ENCODE measurements at regions not wholly inside any gene's neighbourhood (a gene's known extent, or its start where the extent isn't known, plus 50 kb on each side); places are given as distances from the start of the nearest gene placed in this dataset.

- Mint-ChIP-seq H3K36me3 (no peaks in the 10 kb centered on the region), H3K4me1 (ENCODE audit: low read depth) (no peaks in the 10 kb centered on the region), H3K27ac (no peak overlapping the region), H3K4me3 (no peak overlapping the region), H3K9me3 (no peaks in the 10 kb centered on the region), H3K27me3 (no peaks in the 10 kb centered on the region)
- DNase-seq, result no peak
- ChIA-PET CTCF (no interaction called here), POLR2A (no interaction called here)
- intact Hi-C loops (cut with micrococcal nuclease), result no loop called here
Measured at GRCh38 chr6:54619102-54619501, 227.5 kb upstream of the FAM83B start.

- H3K27me3 Mint-ChIP-seq, result no peaks in the 10 kb centered on the region
- no peak for DNase-seq
- no peaks in the 10 kb centered on the region for H3K9me3 Mint-ChIP-seq
- CTCF ChIA-PET, result no interaction called here
- H3K4me3 Mint-ChIP-seq, result no peak overlapping the region
- POLR2A ChIA-PET, result no interaction called here
- intact Hi-C loops (cut with micrococcal nuclease), result no loop called here
- H3K36me3 Mint-ChIP-seq, result no peaks in the 10 kb centered on the region
- H3K27ac Mint-ChIP-seq, result no peak overlapping the region
- H3K4me1 Mint-ChIP-seq (ENCODE audit: low read depth), result no peaks in the 10 kb centered on the region
Measured at GRCh38 chr6:54621285-54621684, 225.3 kb upstream of the FAM83B start.

- ChIA-PET CTCF (no interaction called here), POLR2A (no interaction called here)
- Mint-ChIP-seq H3K27ac (no peak overlapping the region), H3K27me3 (no peaks in the 10 kb centered on the region), H3K36me3 (no peaks in the 10 kb centered on the region), H3K4me1 (ENCODE audit: low read depth) (no peaks in the 10 kb centered on the region), H3K9me3 (no peaks in the 10 kb centered on the region), H3K4me3 (no peak overlapping the region)
- intact Hi-C loops (cut with micrococcal nuclease), result no loop called here
- DNase-seq, result no peak
Measured at GRCh38 chr6:54624216-54624615, 222.4 kb upstream of the FAM83B start.

GRCh38 chr6:54624779-54625178, 221.8 kb upstream of the FAM83B start:
- Mint-ChIP-seq H3K9me3 (no peaks in the 10 kb centered on the region), H3K4me1 (ENCODE audit: low read depth) (no peaks in the 10 kb centered on the region), H3K27ac (no peak overlapping the region), H3K36me3 (no peaks in the 10 kb centered on the region), H3K4me3 (no peak overlapping the region), H3K27me3 (no peaks in the 10 kb centered on the region)
- DNase-seq, result no peak
- intact Hi-C loops (cut with micrococcal nuclease), result no loop called here
- CTCF ChIA-PET, result no interaction called here
- POLR2A ChIA-PET, result no interaction called here

GRCh38 chr6:54629131-54629530, 217.4 kb upstream of the FAM83B start:
- no peaks in the 10 kb centered on the region for H3K9me3 Mint-ChIP-seq
- intact Hi-C loops (cut with micrococcal nuclease), result no loop called here
- no peaks in the 10 kb centered on the region for H3K4me1 Mint-ChIP-seq (ENCODE audit: low read depth)
- ChIA-PET POLR2A (no interaction called here), CTCF (no interaction called here)
- DNase-seq, result no peak
- H3K4me3 Mint-ChIP-seq, result no peak overlapping the region
- H3K27me3 Mint-ChIP-seq, result no peaks in the 10 kb centered on the region
- H3K27ac Mint-ChIP-seq, result no peak overlapping the region
- H3K36me3 Mint-ChIP-seq, result no peaks in the 10 kb centered on the region

GRCh38 chr6:54632984-54633565, 213.5 kb upstream of the FAM83B start:
- H3K9me3 Mint-ChIP-seq, result no peaks in the 10 kb centered on the region
- no peaks in the 10 kb centered on the region for H3K27me3 Mint-ChIP-seq
- CTCF ChIA-PET, result no interaction called here
- H3K36me3 Mint-ChIP-seq, result no peaks in the 10 kb centered on the region
- no peak overlapping the region for H3K4me3 Mint-ChIP-seq
- no peak for DNase-seq
- intact Hi-C loops (cut with micrococcal nuclease), result no loop called here
- H3K4me1 Mint-ChIP-seq (ENCODE audit: low read depth), result no peaks in the 10 kb centered on the region
- no peak overlapping the region for H3K27ac Mint-ChIP-seq
- POLR2A ChIA-PET, result no interaction called here

- POLR2A ChIA-PET, result no interaction called here
- CTCF ChIA-PET, result no interaction called here
- H3K4me3 Mint-ChIP-seq, result no peak overlapping the region
- H3K9me3 Mint-ChIP-seq, result no peaks in the 10 kb centered on the region
- H3K27ac Mint-ChIP-seq, result no peak overlapping the region
- no peaks in the 10 kb centered on the region for H3K4me1 Mint-ChIP-seq (ENCODE audit: low read depth)
- intact Hi-C loops (cut with micrococcal nuclease), result no loop called here
- no peak for DNase-seq
- no peaks in the 10 kb centered on the region for H3K27me3 Mint-ChIP-seq
- no peaks in the 10 kb centered on the region for H3K36me3 Mint-ChIP-seq
Measured at GRCh38 chr6:54633601-54634000, 213.0 kb upstream of the FAM83B start.

- no peaks in the 10 kb centered on the region for H3K27me3 Mint-ChIP-seq
- H3K27ac Mint-ChIP-seq, result no peak overlapping the region
- ChIA-PET POLR2A (no interaction called here), CTCF (no interaction called here)
- intact Hi-C loops (cut with micrococcal nuclease), result no loop called here
- H3K36me3 Mint-ChIP-seq, result no peaks in the 10 kb centered on the region
- H3K4me1 Mint-ChIP-seq (ENCODE audit: low read depth), result no peaks in the 10 kb centered on the region
- DNase-seq, result no peak
- no peaks in the 10 kb centered on the region for H3K9me3 Mint-ChIP-seq
- H3K4me3 Mint-ChIP-seq, result no peak overlapping the region
Measured at GRCh38 chr6:54640911-54641310, 205.7 kb upstream of the FAM83B start.

GRCh38 chr6:54646069-54646950, 200.3 kb upstream of the FAM83B start:
- H3K4me3 Mint-ChIP-seq, result no peak overlapping the region
- intact Hi-C loops (cut with micrococcal nuclease), result no loop called here
- CTCF ChIA-PET, result interaction anchor here (0.6 kb wide), 1 partner anchor 22 kb away, joined by 3 read pairs; no protein-coding TSS in a partner anchor
- no peak for DNase-seq
- no peaks in the 10 kb centered on the region for H3K9me3 Mint-ChIP-seq
- H3K36me3 Mint-ChIP-seq, result no peaks in the 10 kb centered on the region
- H3K27ac Mint-ChIP-seq, result no peak overlapping the region
- no peaks in the 10 kb centered on the region for H3K4me1 Mint-ChIP-seq (ENCODE audit: low read depth)
- no peaks in the 10 kb centered on the region for H3K27me3 Mint-ChIP-seq
- POLR2A ChIA-PET, result no interaction called here

GRCh38 chr6:54646951-54647664, 199.5 kb upstream of the FAM83B start:
- Mint-ChIP-seq H3K27me3 (no peaks in the 10 kb centered on the region), H3K9me3 (no peaks in the 10 kb centered on the region), H3K27ac (no peak overlapping the region), H3K4me3 (no peak overlapping the region), H3K36me3 (no peaks in the 10 kb centered on the region), H3K4me1 (ENCODE audit: low read depth) (no peaks in the 10 kb centered on the region)
- intact Hi-C loops (cut with micrococcal nuclease), result no loop called here
- DNase-seq, result no peak
- ChIA-PET POLR2A (no interaction called here), CTCF (interaction anchor here (0.6 kb wide), 1 partner anchor 21 kb away, joined by 3 read pairs; no protein-coding TSS in a partner anchor)

- ChIA-PET CTCF (no interaction called here), POLR2A (no interaction called here)
- no peak for DNase-seq
- H3K4me3 Mint-ChIP-seq, result no peak overlapping the region
- intact Hi-C loops (cut with micrococcal nuclease), result no loop called here
- no peak overlapping the region for H3K27ac Mint-ChIP-seq
- H3K36me3 Mint-ChIP-seq, result no peaks in the 10 kb centered on the region
- no peaks in the 10 kb centered on the region for H3K27me3 Mint-ChIP-seq
- H3K9me3 Mint-ChIP-seq, result no peaks in the 10 kb centered on the region
- no peaks in the 10 kb centered on the region for H3K4me1 Mint-ChIP-seq (ENCODE audit: low read depth)
Measured at GRCh38 chr6:54654381-54654780, 192.2 kb upstream of the FAM83B start.

- no peaks in the 10 kb centered on the region for H3K9me3 Mint-ChIP-seq
- no peak for DNase-seq
Measured at GRCh38 chr6:54655162-54655561, 191.4 kb upstream of the FAM83B start.

More at GRCh38 chr6:54655162-54655561, 191.4 kb upstream of the FAM83B start:
- Mint-ChIP-seq H3K27ac (no peak overlapping the region), H3K36me3 (no peaks in the 10 kb centered on the region), H3K4me3 (no peak overlapping the region), H3K4me1 (ENCODE audit: low read depth) (no peaks in the 10 kb centered on the region), H3K27me3 (no peaks in the 10 kb centered on the region)
- intact Hi-C loops (cut with micrococcal nuclease), result no loop called here
- CTCF ChIA-PET, result interaction anchor here (0.5 kb wide), 1 partner anchor 25 kb away, joined by 3 read pairs; no protein-coding TSS in a partner anchor
- POLR2A ChIA-PET, result no interaction called here

All from activated CD4-positive, alpha-beta memory T cell treated with anti-CD3 and anti-CD28 coated beads for 36 hours (primary cell).